SK-N-SH treated with all-trans-retinoic acid at 6 μM for 48 hours (cell line): ENCODE measurements at regions not wholly inside any gene's neighbourhood (a gene's known extent, or its start where the extent isn't known, plus 50 kb on each side); places are given as distances from the start of the nearest gene placed in this dataset.

Experiments
- ARNTL ChIP-seq: fragments of 450-650 bp; formaldehyde crosslinking; IDR thresholded peaks from 2 replicates; pipeline ENCODE4 v1.5.0; 2020; ENCODE audit warnings: low read depth, mild to moderate bottlenecking, moderate library complexity, borderline replicate concordance
- CREB5 ChIP-seq: fragments of 250-450 bp; sonication (Bioruptor Pico); IDR thresholded peaks from 2 replicates; pipeline ENCODE4 v1.5.1; 2020; ENCODE audit warnings: low read depth, mild to moderate bottlenecking, moderate library complexity
- CSDC2 ChIP-seq: fragments of 250-450 bp; sonication (Bioruptor Pico); IDR thresholded peaks from 2 replicates; pipeline ENCODE4 v1.5.0; 2020; ENCODE audit warnings: mild to moderate bottlenecking, moderate library complexity
- SNAI2 ChIP-seq: fragments of 250-450 bp; sonication (Bioruptor Pico); IDR thresholded peaks from 2 replicates; pipeline ENCODE4 v1.5.0; 2020; ENCODE audit warnings: mild to moderate bottlenecking, moderate library complexity
- TOX ChIP-seq: fragments of 250-450 bp; sonication (Bioruptor Pico); IDR thresholded peaks from 2 replicates; pipeline ENCODE4 v1.8.0; 2021; ENCODE audit warnings: mild to moderate bottlenecking, moderate library complexity, borderline replicate concordance
- ZFP3 ChIP-seq: fragments of 250-450 bp; sonication (Bioruptor Pico); IDR thresholded peaks from 2 replicates; pipeline ENCODE4 v1.5.0; 2020; ENCODE audit warnings: mild to moderate bottlenecking, moderate library complexity
- ZFP30 ChIP-seq: fragments of 450-650 bp; formaldehyde crosslinking; IDR thresholded peaks from 2 replicates; pipeline ENCODE4 v1.5.0; 2022; ENCODE audit warnings: mild to moderate bottlenecking, moderate library complexity
- ZNF70 ChIP-seq: fragments of 450-650 bp; formaldehyde crosslinking; IDR thresholded peaks from 2 replicates; pipeline ENCODE4 v1.5.0; 2020; ENCODE audit warnings: mild to moderate bottlenecking, moderate library complexity
- TF ChIP-seq, protein P1 (sequence below): fragments of 250-450 bp; sonication (Bioruptor Pico); IDR thresholded peaks from 2 replicates; pipeline ENCODE4 v1.8.0; 2020; ENCODE audit warnings: mild to moderate bottlenecking, moderate library complexity, borderline replicate concordance

GRCh38 chr13:22226086-22226485 lies 555.2 kb downstream of the FGF9 start:
- no peak for TF ChIP-seq SNAI2
- TF ChIP-seq ZFP30 (CRISPR knock-in tag) = no peak
- TF ChIP-seq, protein P1, sequence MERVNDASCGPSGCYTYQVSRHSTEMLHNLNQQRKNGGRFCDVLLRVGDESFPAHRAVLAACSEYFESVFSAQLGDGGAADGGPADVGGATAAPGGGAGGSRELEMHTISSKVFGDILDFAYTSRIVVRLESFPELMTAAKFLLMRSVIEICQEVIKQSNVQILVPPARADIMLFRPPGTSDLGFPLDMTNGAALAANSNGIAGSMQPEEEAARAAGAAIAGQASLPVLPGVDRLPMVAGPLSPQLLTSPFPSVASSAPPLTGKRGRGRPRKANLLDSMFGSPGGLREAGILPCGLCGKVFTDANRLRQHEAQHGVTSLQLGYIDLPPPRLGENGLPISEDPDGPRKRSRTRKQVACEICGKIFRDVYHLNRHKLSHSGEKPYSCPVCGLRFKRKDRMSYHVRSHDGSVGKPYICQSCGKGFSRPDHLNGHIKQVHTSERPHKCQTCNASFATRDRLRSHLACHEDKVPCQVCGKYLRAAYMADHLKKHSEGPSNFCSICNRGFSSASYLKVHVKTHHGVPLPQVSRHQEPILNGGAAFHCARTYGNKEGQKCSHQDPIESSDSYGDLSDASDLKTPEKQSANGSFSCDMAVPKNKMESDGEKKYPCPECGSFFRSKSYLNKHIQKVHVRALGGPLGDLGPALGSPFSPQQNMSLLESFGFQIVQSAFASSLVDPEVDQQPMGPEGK (CRISPR knock-in tag) = no peak
- no peak for TF ChIP-seq ZNF70 (CRISPR knock-in tag)
- TF ChIP-seq CSDC2 = no peak
- no peak for TF ChIP-seq ZFP3 (CRISPR knock-in tag)
- TF ChIP-seq ARNTL (CRISPR knock-in tag) = no peak
- TF ChIP-seq TOX (CRISPR knock-in tag) = no peak
- no peak for TF ChIP-seq CREB5
